HEK293T (cell line): ENCODE measurements at regions not wholly inside any gene's neighbourhood (a gene's known extent, or its start where the extent isn't known, plus 50 kb on each side); places are given as distances from the start of the nearest gene placed in this dataset.

Experiments
- ARNT ChIP-seq: fragments of 450-650 bp; IDR thresholded peaks from 2 replicates; pipeline ENCODE4 v1.6.1; 2017; ENCODE audit warnings: mild to moderate bottlenecking
- ELF4 ChIP-seq: fragments of 450-650 bp; IDR thresholded peaks from 2 replicates; pipeline ENCODE4 v1.6.1; 2017; ENCODE audit warnings: antibody characterized with exemption
- FOXK2 ChIP-seq: fragments of 450-650 bp; IDR thresholded peaks from 2 replicates; pipeline ENCODE4 v1.6.1; 2016; ENCODE audit warnings: mild to moderate bottlenecking
- FOXM1 ChIP-seq: fragments of 450-650 bp; IDR thresholded peaks from 2 replicates; pipeline ENCODE4 v1.6.1; 2017; ENCODE audit warnings: mild to moderate bottlenecking, borderline replicate concordance
- HDGF ChIP-seq: fragments of 450-650 bp; IDR thresholded peaks from 2 replicates; pipeline ENCODE4 v1.6.1; 2017; ENCODE audit warnings: antibody characterized with exemption, borderline replicate concordance
- L3MBTL2 ChIP-seq: fragments of 450-650 bp; conservative IDR thresholded peaks from 2 replicates; pipeline ENCODE4 v1.6.1; 2016; ENCODE audit warnings: mild to moderate bottlenecking
- LEF1 ChIP-seq: fragments of 450-650 bp; IDR thresholded peaks from 2 replicates; pipeline ENCODE4 v1.6.1; 2017; ENCODE audit warnings: mild to moderate bottlenecking, borderline replicate concordance
- NFRKB ChIP-seq: fragments of 450-650 bp; IDR thresholded peaks from 2 replicates; pipeline ENCODE4 v1.6.1; 2016; ENCODE audit warnings: mild to moderate bottlenecking, moderate library complexity
- PKNOX1 ChIP-seq: fragments of 450-650 bp; IDR thresholded peaks from 2 replicates; pipeline ENCODE4 v1.6.1; 2016
- SP1 ChIP-seq: fragments of 450-650 bp; IDR thresholded peaks from 2 replicates; pipeline ENCODE4 v1.6.1; 2017
- SUZ12 ChIP-seq: fragments of 450-650 bp; IDR thresholded peaks from 2 replicates; pipeline ENCODE4 v1.6.1; 2016; ENCODE audit warnings: mild to moderate bottlenecking

GRCh38 chr1:110283677-110284076, 55.5 kb upstream of the RBM15 start:
- no peak for TF ChIP-seq FOXK2
- no peak for TF ChIP-seq FOXM1
- no peak for TF ChIP-seq ELF4
- no peak for TF ChIP-seq L3MBTL2
- TF ChIP-seq NFRKB: no peak
- no peak for TF ChIP-seq ARNT
- TF ChIP-seq SP1: no peak
- TF ChIP-seq LEF1: no peak
- no peak for TF ChIP-seq PKNOX1
- TF ChIP-seq SUZ12: no peak
- TF ChIP-seq HDGF: no peak
